Medulla oblongata (tissue), 1 donor: ENCODE measurements at regions not wholly inside any gene's neighbourhood (a gene's known extent, or its start where the extent isn't known, plus 50 kb on each side); places are given as distances from the start of the nearest gene placed in this dataset.
"Not testable (repeated sequence)": the region's sequence is repeated elsewhere in the genome, so short reads cannot be mapped to it uniquely, and the experiment has no call there.

Experiments used
- DNase-seq: peaks from one replicate; pipeline ENCODE4 v3.0.0-alpha.2; 2015; ENCODE audit errors: extremely low spot score

DNA sequence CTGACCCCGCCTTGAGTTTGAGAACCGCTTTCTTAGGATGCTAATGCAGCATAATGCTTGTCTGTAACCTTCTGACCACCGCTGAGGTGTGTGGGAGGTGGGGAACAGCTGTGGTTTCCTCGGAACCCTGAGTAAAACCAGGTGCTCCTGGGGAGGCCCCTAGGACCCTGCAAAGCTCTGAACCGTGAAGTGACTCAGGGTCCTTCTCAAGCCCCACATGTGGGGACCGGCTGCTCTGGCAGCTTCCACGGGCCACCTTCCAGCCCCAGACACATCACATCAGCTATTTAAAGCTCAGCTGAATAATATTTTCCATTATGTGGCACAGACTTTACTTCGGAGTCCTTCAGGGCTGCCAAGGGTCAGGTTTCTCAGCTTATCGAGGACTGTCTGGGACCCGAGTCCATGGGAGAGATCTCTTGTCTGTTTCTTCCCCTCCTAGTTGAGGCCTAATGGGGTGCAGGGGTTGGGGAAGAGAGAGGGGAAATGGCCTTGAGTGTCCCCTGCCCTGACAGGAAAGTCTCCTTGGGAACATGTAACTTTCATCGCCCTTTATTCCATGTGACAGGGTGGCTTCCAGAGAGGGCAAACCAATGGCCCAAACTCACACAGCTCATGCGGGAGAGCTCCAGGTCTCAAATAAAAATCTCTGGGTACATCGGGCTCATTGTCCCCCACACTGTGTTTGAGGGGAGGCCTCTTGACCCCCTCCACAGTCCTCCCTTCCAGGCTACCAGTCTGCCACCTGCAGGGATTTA is 186.1 kb upstream of the SLC24A3 start:
- no peak for DNase-seq

DNA sequence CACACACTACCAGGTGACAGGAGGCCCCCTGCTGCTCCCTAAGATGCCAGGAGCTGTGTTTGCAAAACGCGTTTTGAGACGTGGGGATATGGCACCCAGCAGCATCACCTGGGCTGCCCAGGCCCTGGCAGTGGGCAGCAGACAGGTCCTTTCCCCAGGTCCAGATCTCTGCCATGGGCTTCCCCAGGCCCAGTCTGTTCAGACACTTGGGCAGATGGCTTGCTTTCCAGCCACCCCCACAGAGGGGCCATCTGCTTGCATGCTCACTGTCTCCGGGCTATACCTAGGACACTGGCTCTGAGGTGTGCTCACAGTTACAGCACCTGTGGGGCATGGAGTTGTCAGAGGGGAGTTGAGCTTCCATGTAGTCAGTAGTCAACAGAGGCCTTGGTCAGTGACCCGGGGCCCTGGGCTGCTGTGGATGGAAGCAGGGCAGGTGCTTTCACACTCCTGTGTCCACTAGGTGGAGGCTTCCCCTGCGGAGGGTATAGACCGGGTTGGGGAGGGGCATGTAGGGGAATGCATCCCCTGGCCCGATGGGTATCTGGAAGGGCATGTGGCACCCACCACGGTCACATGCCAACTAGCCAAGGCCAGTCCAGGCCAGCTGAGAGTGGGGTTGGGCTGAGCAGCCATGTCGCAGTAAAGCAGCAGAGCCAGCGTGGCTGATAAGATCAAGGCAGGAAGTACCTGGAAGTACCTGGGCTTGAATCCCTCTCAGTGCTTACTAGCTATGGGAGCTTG is 185.4 kb upstream of the SLC24A3 start:
- DNase-seq, result no peak

DNA sequence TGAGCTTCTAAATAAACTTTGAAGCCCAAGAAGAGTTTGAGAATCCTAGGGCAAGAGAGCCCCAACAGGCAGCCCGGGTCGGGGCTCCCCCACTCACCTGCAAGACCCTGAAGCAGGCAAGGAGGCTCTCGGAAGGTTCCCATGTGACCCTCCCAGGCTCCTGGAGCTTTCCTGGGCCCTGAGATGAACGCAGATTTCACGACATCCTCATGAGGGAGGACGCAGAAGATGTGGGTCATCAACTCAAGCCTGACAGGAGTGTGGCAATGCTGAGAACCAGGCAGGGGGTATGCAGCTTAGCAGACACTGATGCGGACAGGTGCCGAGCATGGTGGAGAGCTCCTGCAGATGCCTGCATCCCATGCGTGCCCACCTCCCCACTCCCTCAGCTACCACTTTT is 184.5 kb upstream of the SLC24A3 start:
- DNase-seq, result no peak

GRCh38 chr20:19041787-19042186 is 170.7 kb upstream of the SLC24A3 start:
- DNase-seq, result no peak

DNA sequence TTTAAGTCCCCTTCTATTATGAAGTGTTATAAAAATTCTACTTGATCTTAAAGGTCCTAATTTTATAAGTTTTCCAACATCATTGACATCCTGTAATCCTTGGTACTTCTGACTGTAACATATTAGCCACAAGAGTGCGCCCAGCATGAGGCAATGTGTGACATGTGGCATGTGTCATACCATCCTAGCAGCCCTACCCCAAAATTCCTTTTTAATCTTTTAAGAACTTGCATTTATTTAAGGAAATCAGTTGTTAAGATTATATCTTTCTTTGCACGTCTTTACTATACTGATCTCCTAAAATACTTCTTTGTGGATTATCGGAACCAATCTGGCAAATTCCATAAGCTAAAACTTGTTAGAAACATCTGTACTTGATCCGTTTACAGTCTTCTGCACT is 167.1 kb upstream of the SLC24A3 start:
- no peak for DNase-seq

- DNase-seq, result no peak
Observed at GRCh38 chr20:19047040-19047950, 165.1 kb upstream of the SLC24A3 start.

DNA sequence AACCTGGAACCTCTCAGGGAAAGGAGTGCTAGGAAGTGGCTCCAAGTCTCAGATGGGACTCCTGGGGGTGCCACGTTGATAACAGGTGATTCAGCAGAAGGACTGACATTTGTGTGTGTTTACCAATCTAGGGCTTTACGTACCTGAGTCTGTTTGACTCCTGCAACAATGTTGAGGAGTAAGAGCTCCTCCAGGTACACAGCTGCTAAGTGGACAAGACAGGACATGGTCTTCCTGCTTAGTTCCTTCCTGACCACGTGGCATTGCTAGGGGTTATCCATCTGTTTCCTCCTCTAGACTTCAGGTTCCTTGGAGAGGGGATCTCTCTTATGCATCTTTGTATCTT is 164.5 kb upstream of the SLC24A3 start:
- no peak for DNase-seq

- DNase-seq, result no peak
Observed at GRCh38 chr20:19048995-19049501, 163.4 kb upstream of the SLC24A3 start.

- no peak for DNase-seq
Observed at GRCh38 chr20:19049514-19049913, 162.9 kb upstream of the SLC24A3 start.

DNA sequence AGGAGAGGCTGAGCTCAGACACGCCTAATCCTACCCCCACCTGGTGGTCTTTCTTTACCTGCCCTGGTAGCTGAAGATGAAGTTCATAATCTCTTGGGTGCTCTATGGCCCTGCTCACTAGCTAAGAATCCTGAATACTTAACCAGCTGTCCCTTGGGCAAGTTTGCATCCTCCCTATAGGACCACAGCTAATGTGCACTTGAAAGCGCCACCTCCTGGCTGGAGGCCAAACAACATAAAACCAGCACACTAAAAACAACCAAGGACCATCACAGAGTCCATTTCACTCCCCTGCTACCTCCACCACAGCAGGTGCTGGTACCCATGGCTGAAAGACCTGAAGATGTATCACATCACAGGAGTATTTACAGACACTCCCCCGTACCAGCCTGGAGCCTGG is 155.5 kb upstream of the SLC24A3 start:
- DNase-seq, result no peak

DNA sequence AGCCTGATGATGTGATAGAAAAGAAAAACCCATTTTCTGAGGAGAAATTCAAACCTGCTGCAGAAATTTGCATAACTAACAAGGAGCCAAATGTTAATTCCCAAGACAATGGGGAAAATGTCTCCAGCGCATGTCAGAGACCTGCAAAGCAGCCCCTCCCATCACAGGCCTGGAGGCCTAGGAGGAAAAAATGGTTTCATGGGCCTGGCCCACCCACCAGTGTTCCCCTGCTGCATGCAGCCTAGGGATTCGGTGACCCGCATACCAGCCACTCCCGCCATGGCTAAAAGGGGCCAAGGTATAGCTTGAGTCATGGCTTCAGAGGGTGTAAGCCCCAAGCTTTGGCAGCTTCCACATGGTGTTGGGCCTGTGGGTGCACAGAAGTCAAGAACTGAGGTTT is 147.7 kb upstream of the SLC24A3 start:
- not testable (repeated sequence) for DNase-seq

DNA sequence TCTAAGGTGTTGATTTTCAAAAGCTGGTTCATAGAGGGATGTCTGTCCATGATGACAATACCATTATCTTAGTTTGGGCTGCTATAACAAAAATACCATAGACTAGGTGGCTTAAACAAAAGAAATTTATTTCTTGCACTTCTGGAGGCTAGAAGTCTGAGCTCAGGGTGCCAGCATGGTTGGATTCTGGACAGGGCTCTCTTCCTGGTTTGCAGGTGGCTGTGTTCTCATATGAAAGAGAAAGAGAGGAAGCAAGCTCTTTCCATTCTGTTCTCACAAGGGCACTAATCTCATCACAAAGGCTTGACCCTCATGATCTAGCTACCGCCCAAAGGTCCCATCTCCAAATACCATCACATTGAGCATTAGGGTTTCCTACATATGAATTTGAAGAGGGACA is 144.5 kb upstream of the SLC24A3 start:
- no peak for DNase-seq

DNA sequence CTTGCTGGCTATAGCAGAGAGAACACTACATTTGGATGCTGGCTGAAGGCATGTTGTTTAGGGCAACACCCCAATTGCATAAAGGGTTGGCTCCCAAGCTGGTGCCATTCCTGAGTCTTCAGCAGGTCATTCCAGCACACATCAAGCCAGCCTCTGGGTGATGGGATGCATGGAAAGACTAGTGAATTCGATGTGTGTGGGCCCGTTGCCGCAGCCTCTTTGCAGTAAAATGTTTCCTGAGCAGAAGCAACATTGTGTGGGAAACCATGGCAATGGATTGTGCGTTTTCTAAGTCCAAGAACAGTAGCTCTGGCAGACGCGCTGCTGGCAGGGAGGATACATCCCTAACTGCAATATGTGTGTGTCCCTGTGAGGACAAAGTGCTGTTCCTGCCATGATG is 142.4 kb upstream of the SLC24A3 start:
- no peak for DNase-seq

- DNase-seq, result no peak
Observed at GRCh38 chr20:19070681-19071445, 141.6 kb upstream of the SLC24A3 start.

DNA sequence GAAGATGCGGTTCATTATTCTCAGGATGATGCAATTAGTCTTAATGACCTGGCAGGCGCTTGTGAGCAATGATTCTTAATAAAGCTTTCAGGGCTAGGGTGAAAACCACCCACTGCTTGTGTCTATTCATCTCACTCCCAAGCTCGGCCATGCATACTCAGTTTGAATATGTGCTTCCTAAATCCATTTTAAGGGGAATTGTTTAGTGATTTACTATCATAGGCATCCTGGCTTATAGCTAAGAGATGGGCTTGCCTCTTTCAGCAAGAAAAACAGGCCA is 141.1 kb upstream of the SLC24A3 start:
- DNase-seq, result no peak

DNA sequence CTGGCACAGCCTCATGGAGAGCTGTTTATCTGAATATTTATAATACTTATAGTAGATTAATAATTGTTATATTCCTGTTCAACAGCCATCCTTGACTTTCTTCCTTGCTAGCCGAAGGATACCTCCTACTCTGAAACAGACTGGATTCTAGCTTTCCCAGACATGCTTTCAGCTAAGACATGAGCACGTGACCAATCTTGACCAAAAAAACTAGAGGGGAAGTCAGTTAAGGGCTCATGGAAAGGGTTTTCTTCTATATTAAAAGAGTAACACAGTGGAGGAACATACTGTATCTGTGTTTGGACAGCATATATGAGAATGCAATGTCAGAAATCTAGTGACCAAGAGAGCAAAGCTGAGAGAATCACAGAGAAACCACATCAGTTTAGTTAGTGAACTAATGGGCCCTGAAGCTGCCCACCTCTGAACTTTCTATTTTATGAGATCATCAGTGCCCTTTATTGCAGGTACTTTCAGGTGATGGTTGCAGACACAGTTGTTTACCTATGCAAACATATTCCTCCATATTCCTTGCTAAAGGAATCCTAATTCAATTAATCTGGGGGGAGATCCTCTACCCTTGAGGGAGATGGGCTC is 140.4 kb upstream of the SLC24A3 start:
- no peak for DNase-seq

GRCh38 chr20:19072988-19073387 is 139.5 kb upstream of the SLC24A3 start:
- no peak for DNase-seq

- no peak for DNase-seq
Observed at GRCh38 chr20:19073584-19074218, 138.7 kb upstream of the SLC24A3 start.

DNA sequence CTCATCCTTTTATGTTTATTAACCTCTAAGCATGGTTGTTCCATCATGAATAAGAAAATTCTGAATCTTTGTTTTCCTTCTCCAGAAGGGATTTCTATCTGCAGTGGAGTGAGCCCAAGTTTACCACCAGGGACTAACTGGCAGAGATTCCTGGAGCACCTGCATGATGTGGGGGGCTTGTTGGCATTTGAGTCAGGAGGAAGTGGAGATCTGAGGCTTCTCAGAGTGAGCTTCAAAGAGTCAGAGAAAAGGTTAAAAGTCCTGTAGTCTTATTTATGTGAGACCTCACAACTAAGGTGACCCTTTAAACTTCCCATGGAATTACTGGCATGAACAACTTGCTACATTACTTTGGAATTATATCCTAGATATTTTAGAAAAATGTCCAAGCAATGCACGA is 138.1 kb upstream of the SLC24A3 start:
- DNase-seq, result no peak

GRCh38 chr20:19074828-19075516 is 137.5 kb upstream of the SLC24A3 start:
- no peak for DNase-seq
